Endothelial cell of umbilical vein (primary cell): ENCODE measurements at regions not wholly inside any gene's neighbourhood (a gene's known extent, or its start where the extent isn't known, plus 50 kb on each side); places are given as distances from the start of the nearest gene placed in this dataset.

Experiments used
- BruUV-seq: library from RNA; stranded (reverse); fragments of 400-500 nt; replicated peaks from 2 replicates; lab custom pipeline; 2021; lab: Mats Ljungman, UMichigan
- CTCF ChIA-PET: fragments of 300-600, 350-600 bp; sonication (Branson Sonifier 250); formaldehyde crosslinking; loops from one replicate; lab custom pipeline; 2021; ENCODE audit warnings: antibody characterized with exemption, inconsistent platforms; lab: Charles Lee
- POLR2A ChIA-PET: fragments of 300-600, 350-600 bp; sonication (Branson Sonifier 250); formaldehyde crosslinking; loops from one replicate; lab custom pipeline; 2021; ENCODE audit warnings: antibody characterized with exemption, inconsistent platforms; lab: Charles Lee
- DNase-seq: peaks from one replicate; pipeline ENCODE4 v3.0.0-alpha.2; 2011; ENCODE audit warnings: low read depth, low spot score
- FAIRE-seq: peaks from 2 replicates; lab custom pipeline; 2011; peaks lifted over from hg19 to GRCh38; lab: Jason Lieb, UNC
- H2AFZ ChIP-seq: 2 replicates; pipeline ENCODE4 v1.6.0; 2012; ENCODE audit warnings: low read depth, low read length, control low read depth, inconsistent platforms
- H3K27ac ChIP-seq: 2 replicates; pipeline ENCODE4 v1.5.1; 2011; ENCODE audit warnings: low read depth, mild to moderate bottlenecking, control low read depth, low read length, moderate library complexity; ENCODE audit not compliant: insufficient read depth
- H3K27me3 ChIP-seq, 2 experiments: 2 replicates each; pipeline versions ENCODE4 v1.6.0 to v1.6.1; 2011; ENCODE audit warnings: low read length in 2 of 2, mixed read lengths in 1 of 2; ENCODE audit not compliant: control insufficient read depth in 2 of 2, insufficient read depth in 2 of 2
- H3K36me3 ChIP-seq, 2 experiments: 2 replicates in 1 of 2; 3 replicates in 1 of 2; pipeline ENCODE4 v1.5.1; 2011; ENCODE audit warnings: low read length in 2 of 2, mild to moderate bottlenecking in 1 of 2, moderate library complexity in 1 of 2; ENCODE audit not compliant: control insufficient read depth in 2 of 2, insufficient read depth in 2 of 2; ENCODE audit errors: extremely low read depth in 1 of 2
- H3K4me1 ChIP-seq: 3 replicates; pipeline ENCODE4 v1.5.1; 2011; ENCODE audit warnings: mild to moderate bottlenecking, low read length; ENCODE audit not compliant: control insufficient read depth, insufficient read depth; ENCODE audit errors: extremely low read depth
- H3K4me2 ChIP-seq: 2 replicates; pipeline ENCODE4 v1.6.1; 2011; ENCODE audit warnings: low read length, control low read depth, mixed read lengths; ENCODE audit not compliant: insufficient read depth
- H3K4me3 ChIP-seq, 3 experiments: fragments of 200-600 bp in 1 of 3; sonication (generic), shearing (Covaris generic) in 1 of 3; replicated peaks in 1 of 3; 2 replicates each; pipeline ENCODE4 v1.5.1; 2011 to 2016; ENCODE audit warnings: control low read depth in 3 of 3, low read length in 3 of 3, mild to moderate bottlenecking in 2 of 3, inconsistent platforms in 1 of 3, low read depth in 1 of 3, moderate library complexity in 1 of 3; ENCODE audit not compliant: insufficient read depth in 1 of 3
- H3K79me2 ChIP-seq: 2 replicates; pipeline ENCODE4 v1.6.0; 2012; ENCODE audit warnings: low read length, inconsistent platforms; ENCODE audit not compliant: control insufficient read depth, insufficient read depth
- H3K9ac ChIP-seq: replicated peaks from 2 replicates; pipeline ENCODE3; 2011; ENCODE audit warnings: low read length, control low read depth; ENCODE audit not compliant: insufficient read depth; ENCODE audit errors: extremely low read depth
- H3K9me1 ChIP-seq: replicated peaks from 3 replicates; pipeline ENCODE4 v1.6.0; 2011; ENCODE audit warnings: mild to moderate bottlenecking, low read length; ENCODE audit not compliant: control insufficient read depth, insufficient read depth; ENCODE audit errors: extremely low read depth
- H3K9me3 ChIP-seq: replicated peaks from 2 replicates; pipeline ENCODE4 v1.5.1; 2012; ENCODE audit warnings: low read length, inconsistent platforms; ENCODE audit not compliant: control insufficient read depth, insufficient read depth
- H4K20me1 ChIP-seq: replicated peaks from 2 replicates; pipeline ENCODE3; 2011; ENCODE audit warnings: mild to moderate bottlenecking, low read length; ENCODE audit not compliant: control insufficient read depth, insufficient read depth; ENCODE audit errors: extremely low read depth
- CTCF ChIP-seq, 2 donors: IDR thresholded peaks; 1 replicate in 1 of 2; 2 replicates in 1 of 2; pipeline ENCODE4 v1.5.1; 2011; ENCODE audit warnings: low read length in 2 of 2, mild to moderate bottlenecking in 2 of 2, moderate library complexity in 2 of 2, control low read depth in 1 of 2, inconsistent platforms in 1 of 2, low read depth in 1 of 2; ENCODE audit not compliant: insufficient read depth in 1 of 2; ENCODE audit errors: extremely low read depth in 1 of 2
- EZH2 ChIP-seq: IDR thresholded peaks from 2 replicates; pipeline ENCODE4 v1.6.1; 2012; ENCODE audit warnings: borderline replicate concordance, low read depth, mild to moderate bottlenecking, moderate library complexity, low read length, inconsistent platforms; ENCODE audit not compliant: severe bottlenecking
- FOS ChIP-seq: IDR thresholded peaks from 2 replicates; pipeline ENCODE4 v1.6.1; 2011; ENCODE audit warnings: mild to moderate bottlenecking, low read length, moderate library complexity, borderline replicate concordance; ENCODE audit not compliant: insufficient read depth
- GATA2 ChIP-seq: IDR thresholded peaks from 2 replicates; pipeline ENCODE4 v1.7.0; 2011; ENCODE audit warnings: low read depth, mild to moderate bottlenecking, moderate library complexity, mixed read lengths, low read length; ENCODE audit not compliant: insufficient read length, insufficient read depth
- JUN ChIP-seq: IDR thresholded peaks from 2 replicates; pipeline ENCODE4 v1.6.1; 2011; ENCODE audit warnings: borderline replicate concordance, low read depth; ENCODE audit not compliant: insufficient read length, insufficient read depth
- MYC ChIP-seq: IDR thresholded peaks from one replicate; pipeline ENCODE4 v1.6.1; 2011; ENCODE audit warnings: mild to moderate bottlenecking, low read depth, low read length
- POLR2A ChIP-seq: IDR thresholded peaks from 2 replicates; pipeline ENCODE4 v1.6.1; 2012; ENCODE audit warnings: low read depth, mild to moderate bottlenecking, control low read depth, low read length
- POLR2AphosphoS5 ChIP-seq: IDR thresholded peaks from 2 replicates; pipeline ENCODE4 v1.6.1; 2012; ENCODE audit warnings: low read depth, mild to moderate bottlenecking, control low read depth, low read length, moderate library complexity; ENCODE audit not compliant: insufficient read depth
- dilution Hi-C: fragments of 300-500 bp; cut with MboI; formaldehyde crosslinking; loops from one replicate; pipeline ENCODE4 v1.15.0; 2019; ENCODE audit warnings: low sequenced_read_pairs; ENCODE audit not compliant: extremely low pct_ligation_motif_present
- intact Hi-C: fragments of 100-400 bp; cut with micrococcal nuclease; formaldehyde crosslinking; loops from one replicate; pipeline ENCODE4 v1.10.0; 2022
- TF ChIP-seq, protein P1 (sequence below): IDR thresholded peaks from 2 replicates; pipeline ENCODE4 v1.6.1; 2011; ENCODE audit not compliant: insufficient read depth, insufficient read length

DNA sequence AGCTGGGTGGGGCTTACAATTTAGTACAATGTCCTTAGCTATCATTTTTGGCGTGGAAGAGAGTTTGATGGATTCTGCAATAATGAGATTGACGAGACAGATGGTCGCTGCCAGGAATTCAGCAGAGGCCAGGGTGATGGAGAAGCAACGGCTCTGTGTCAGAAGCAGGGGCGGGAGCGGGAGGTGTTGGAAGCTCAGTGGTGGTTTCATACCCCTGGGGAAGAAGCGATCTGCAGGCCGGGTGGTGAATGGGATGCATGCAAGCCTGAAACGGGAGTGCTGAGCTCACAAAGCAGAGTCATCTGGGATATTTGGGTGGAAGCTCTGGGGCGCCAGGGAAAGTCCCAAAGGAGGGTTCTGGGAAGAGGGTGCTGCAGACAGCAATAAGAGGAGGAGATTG, 370.8 kb downstream of the ZNF536 start:
- no peak overlapping the region for H3K27ac ChIP-seq
- H3K4me3 ChIP-seq = no peak overlapping the region
- H3K79me2 ChIP-seq = no peaks in the 10 kb centered on the region
- no peak overlapping the region for H3K9ac ChIP-seq
- H4K20me1 ChIP-seq = no peaks in the 10 kb centered on the region
- no peaks in the 10 kb centered on the region for H3K27me3 ChIP-seq
- H3K9me1 ChIP-seq = no peaks in the 10 kb centered on the region
- no peak overlapping the region for H2AFZ ChIP-seq
- H3K36me3 ChIP-seq = no peaks in the 10 kb centered on the region
- intact Hi-C loops = no loop called here
- BruUV-seq = no TSS peak
- dilution Hi-C loops = no loop called here
- no peak overlapping the region for H3K4me2 ChIP-seq
- H3K9me3 ChIP-seq = no peaks in the 10 kb centered on the region
- no peak for DNase-seq
- H3K4me1 ChIP-seq = no peaks in the 10 kb centered on the region
- POLR2A ChIA-PET = no interaction called here
- no peak for FAIRE-seq
- TF ChIP-seq CTCF (IDR thresholded peaks at IDR 0.05; ENCODE audit: extremely low read depth in 1 of 2, insufficient read depth in 1 of 2, low read depth in 1 of 2, low read length in 2 of 2) = no peak
- CTCF ChIA-PET = no interaction called here

- ChIA-PET POLR2A (no interaction called here), CTCF (no interaction called here)
- TF ChIP-seq, protein P1, sequence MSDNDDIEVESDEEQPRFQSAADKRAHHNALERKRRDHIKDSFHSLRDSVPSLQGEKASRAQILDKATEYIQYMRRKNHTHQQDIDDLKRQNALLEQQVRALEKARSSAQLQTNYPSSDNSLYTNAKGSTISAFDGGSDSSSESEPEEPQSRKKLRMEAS = no peak
- TF ChIP-seq EZH2 (no peak), POLR2A (no peak), GATA2 (no peak), FOS (no peak), JUN (no peak), CTCF (IDR thresholded peaks at IDR 0.05; ENCODE audit: extremely low read depth in 1 of 2, insufficient read depth in 1 of 2, low read depth in 1 of 2, low read length in 2 of 2) (no peak), POLR2AphosphoS5 (no peak), MYC (no peak)
- no peak overlapping the region for H3K27ac ChIP-seq
- H2AFZ ChIP-seq = no peak overlapping the region
- H3K27me3 ChIP-seq = no peaks in the 10 kb centered on the region
- no peak overlapping the region for H3K4me3 ChIP-seq
- no peaks in the 10 kb centered on the region for H3K9me1 ChIP-seq
- H3K36me3 ChIP-seq = no peaks in the 10 kb centered on the region
- DNase-seq (no peak), FAIRE-seq (no peak)
- no peaks in the 10 kb centered on the region for H4K20me1 ChIP-seq
- no peaks in the 10 kb centered on the region for H3K79me2 ChIP-seq
- intact Hi-C loops (no loop called here), dilution Hi-C loops (no loop called here)
- H3K9me3 ChIP-seq = no peaks in the 10 kb centered on the region
- no peak overlapping the region for H3K9ac ChIP-seq
- no peak overlapping the region for H3K4me2 ChIP-seq
- BruUV-seq = no TSS peak
- H3K4me1 ChIP-seq = no peaks in the 10 kb centered on the region
Observed at GRCh38 chr19:30742406-30742938, 370.3 kb downstream of the ZNF536 start.
